ENCODE measurements at regions not wholly inside any gene's neighbourhood (a gene's known extent, or its start where the extent isn't known, plus 50 kb on each side); places are given as distances from the start of the nearest gene placed in this dataset.

- TF ChIP-seq, protein P1, sequence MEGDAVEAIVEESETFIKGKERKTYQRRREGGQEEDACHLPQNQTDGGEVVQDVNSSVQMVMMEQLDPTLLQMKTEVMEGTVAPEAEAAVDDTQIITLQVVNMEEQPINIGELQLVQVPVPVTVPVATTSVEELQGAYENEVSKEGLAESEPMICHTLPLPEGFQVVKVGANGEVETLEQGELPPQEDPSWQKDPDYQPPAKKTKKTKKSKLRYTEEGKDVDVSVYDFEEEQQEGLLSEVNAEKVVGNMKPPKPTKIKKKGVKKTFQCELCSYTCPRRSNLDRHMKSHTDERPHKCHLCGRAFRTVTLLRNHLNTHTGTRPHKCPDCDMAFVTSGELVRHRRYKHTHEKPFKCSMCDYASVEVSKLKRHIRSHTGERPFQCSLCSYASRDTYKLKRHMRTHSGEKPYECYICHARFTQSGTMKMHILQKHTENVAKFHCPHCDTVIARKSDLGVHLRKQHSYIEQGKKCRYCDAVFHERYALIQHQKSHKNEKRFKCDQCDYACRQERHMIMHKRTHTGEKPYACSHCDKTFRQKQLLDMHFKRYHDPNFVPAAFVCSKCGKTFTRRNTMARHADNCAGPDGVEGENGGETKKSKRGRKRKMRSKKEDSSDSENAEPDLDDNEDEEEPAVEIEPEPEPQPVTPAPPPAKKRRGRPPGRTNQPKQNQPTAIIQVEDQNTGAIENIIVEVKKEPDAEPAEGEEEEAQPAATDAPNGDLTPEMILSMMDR (IDR thresholded peaks at IDR 0.05) = no peak
- TF ChIP-seq ZFX (IDR thresholded peaks at IDR 0.05; ENCODE audit: borderline replicate concordance) = no peak
- no peak overlapping the region for H3K27ac ChIP-seq
Measured at GRCh38 chr2:133956434-133956935, 297.4 kb upstream of the MGAT5 start.

- TF ChIP-seq ZFX (IDR thresholded peaks at IDR 0.05; ENCODE audit: borderline replicate concordance) = no peak
- TF ChIP-seq, protein P1 (IDR thresholded peaks at IDR 0.05) = no peak
- no peak overlapping the region for H3K27ac ChIP-seq
Measured at GRCh38 chr2:133957724-133958480, 296.0 kb upstream of the MGAT5 start.

GRCh38 chr2:133959066-133959465 is 294.8 kb upstream of the MGAT5 start:
- no peak for TF ChIP-seq ZFX (IDR thresholded peaks at IDR 0.05; ENCODE audit: borderline replicate concordance)
- TF ChIP-seq, protein P1 (IDR thresholded peaks at IDR 0.05) = no peak
- no peak overlapping the region for H3K27ac ChIP-seq

DNA sequence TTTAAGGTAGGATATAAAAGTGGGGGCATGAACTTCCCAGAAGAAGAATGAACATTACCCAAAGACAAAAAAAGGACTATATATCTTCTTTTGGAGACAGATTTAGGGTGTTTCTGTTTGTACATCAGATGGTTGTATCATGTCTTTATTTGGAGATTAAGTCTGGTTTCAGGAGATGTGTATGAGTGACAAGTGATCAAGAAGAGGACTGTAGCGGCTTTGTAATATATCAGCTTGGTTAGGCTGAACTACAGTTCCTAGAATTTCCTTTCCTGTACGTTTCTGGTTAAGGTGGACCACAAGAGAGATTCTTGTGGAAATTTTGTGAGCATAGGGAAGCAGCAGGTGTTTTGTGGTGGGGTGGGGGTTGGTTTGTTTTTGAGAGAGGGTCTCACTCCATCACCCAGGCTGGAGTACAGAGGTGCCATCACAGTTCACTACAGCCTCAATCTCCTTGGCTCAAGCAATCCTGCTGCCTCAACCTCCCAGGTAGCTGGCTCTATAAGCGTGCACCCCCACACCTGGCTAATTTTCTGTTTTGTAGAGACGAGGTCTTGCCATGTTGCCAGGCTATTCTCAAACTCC is 287.1 kb upstream of the MGAT5 start:
- H3K27ac ChIP-seq = no peak overlapping the region
- TF ChIP-seq, protein P1 (IDR thresholded peaks at IDR 0.05) = no peak
- TF ChIP-seq ZFX (IDR thresholded peaks at IDR 0.05; ENCODE audit: borderline replicate concordance) = no peak

DNA sequence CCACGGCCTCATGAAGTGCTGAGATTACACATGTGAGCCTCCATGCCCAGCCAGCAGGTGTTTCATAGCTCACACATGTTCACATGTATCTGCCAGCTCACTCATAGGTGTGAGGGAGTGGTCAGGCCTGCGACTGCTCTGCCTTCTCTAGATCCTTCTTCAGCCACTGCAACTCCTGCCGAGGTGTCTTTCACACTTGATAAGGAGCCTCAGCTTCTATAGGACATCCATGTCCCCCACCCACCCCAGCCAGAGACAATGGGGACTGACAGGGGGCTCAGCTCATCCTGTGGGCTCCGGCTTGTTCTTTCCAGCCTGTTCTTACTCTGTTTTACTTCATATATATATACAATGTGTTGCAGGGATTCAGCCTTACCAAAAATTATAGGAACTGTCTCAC is 286.5 kb upstream of the MGAT5 start:
- no peak for TF ChIP-seq ZFX (IDR thresholded peaks at IDR 0.05; ENCODE audit: borderline replicate concordance)
- H3K27ac ChIP-seq = no peak overlapping the region

DNA sequence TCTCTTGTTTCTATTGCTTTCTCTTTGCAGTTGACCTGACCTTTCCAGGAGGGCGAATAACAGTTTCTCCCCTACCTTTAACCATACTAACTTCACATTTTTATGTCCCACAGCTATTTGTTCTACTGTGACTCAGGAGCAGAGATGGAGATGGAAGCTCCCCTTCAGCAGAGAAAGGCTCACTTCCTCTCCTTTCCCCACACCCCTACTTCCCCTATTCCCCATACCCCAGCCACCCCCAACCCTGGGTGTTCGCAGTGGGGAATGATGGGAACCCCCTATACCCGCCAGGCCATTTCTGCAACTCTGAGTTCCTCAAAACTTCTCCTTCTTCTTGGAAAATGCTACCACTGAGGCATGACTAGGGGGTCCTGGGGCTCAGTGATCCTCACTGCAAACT is 285.4 kb upstream of the MGAT5 start:
- H3K27ac ChIP-seq = no peak overlapping the region
- TF ChIP-seq, protein P1 (IDR thresholded peaks at IDR 0.05) = no peak
- no peak for TF ChIP-seq ZFX (IDR thresholded peaks at IDR 0.05; ENCODE audit: borderline replicate concordance)

DNA sequence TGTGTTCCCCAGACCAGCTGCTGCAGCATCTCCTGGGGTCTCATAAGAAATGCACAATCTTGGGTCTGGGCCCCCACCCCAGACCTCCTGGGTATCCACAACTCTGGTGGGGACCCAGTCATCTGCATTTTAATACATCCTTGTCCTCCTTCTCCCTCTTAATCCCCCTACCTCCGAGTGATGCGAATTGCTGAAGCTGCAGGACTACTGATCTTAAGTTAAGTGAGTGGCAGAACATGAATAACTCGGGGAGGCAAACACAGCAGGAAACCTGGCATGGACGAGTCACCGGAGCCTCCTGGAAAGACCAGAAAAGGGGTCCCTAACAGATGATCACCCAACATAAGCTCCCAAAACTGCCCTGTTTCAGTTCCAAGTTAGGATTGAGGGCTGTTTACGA is 283.2 kb upstream of the MGAT5 start:
- no peak overlapping the region for H3K27ac ChIP-seq
- TF ChIP-seq, protein P1 (IDR thresholded peaks at IDR 0.05) = no peak
- no peak for TF ChIP-seq ZFX (IDR thresholded peaks at IDR 0.05; ENCODE audit: borderline replicate concordance)

Data from 22Rv1 (cell line).